HFF-Myc (cell line): ENCODE measurements at regions not wholly inside any gene's neighbourhood (a gene's known extent, or its start where the extent isn't known, plus 50 kb on each side); places are given as distances from the start of the nearest gene placed in this dataset.
A peak's percentile ranks its signal among the peaks of the same experiment; 100 is the strongest.
"Not testable (repeated sequence)": the region's sequence is repeated elsewhere in the genome, so short reads cannot be mapped to it uniquely, and the experiment has no call there.

Experiments used
- DNase-seq: peaks from one replicate; pipeline ENCODE4 v3.0.0-alpha.2; 2011; ENCODE audit warnings: low read depth; ENCODE audit errors: extremely low read depth
- H3K4me3 ChIP-seq: replicated peaks from 2 replicates; pipeline ENCODE4 v1.5.1; 2011; ENCODE audit warnings: low read depth, mild to moderate bottlenecking, control low read depth, low read length
- CTCF ChIP-seq: IDR thresholded peaks from 2 replicates; pipeline ENCODE4 v1.5.1; 2012; ENCODE audit warnings: mild to moderate bottlenecking, low read depth, low read length, control low read depth; ENCODE audit errors: missing control alignments

- TF ChIP-seq CTCF: no peak
- no peak overlapping the region for H3K4me3 ChIP-seq
- DNase-seq: no peak
Measured at GRCh38 chr1:208990456-208990855, 593.1 kb upstream of the CAMK1G start.

GRCh38 chr1:208997053-208997452 lies 586.5 kb upstream of the CAMK1G start:
- H3K4me3 ChIP-seq, DNase-seq: not testable (repeated sequence)

- TF ChIP-seq CTCF: peak; percentile 55
- peak; percentile 10 for DNase-seq
- no peak overlapping the region for H3K4me3 ChIP-seq
Measured at GRCh38 chr1:208997726-208998312, 585.7 kb upstream of the CAMK1G start.

DNA sequence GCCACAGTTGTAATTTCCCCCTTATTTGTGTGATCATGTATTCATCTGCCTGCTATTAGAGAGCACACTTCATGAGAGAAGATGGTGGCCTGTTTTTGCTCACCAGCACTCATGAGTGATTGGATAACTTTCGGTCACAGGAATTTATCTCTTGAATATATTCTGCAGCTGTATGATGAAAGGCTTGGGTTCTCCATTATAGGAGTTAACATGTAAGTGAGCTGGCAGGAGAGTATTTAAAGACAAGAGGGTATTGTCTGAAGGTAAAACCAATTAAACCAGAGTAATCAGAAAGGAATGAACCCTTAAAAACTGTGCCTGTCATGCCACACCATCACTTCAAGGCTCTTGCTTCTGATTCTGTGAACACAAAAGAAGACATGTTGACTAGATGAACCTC lies 574.9 kb upstream of the CAMK1G start:
- TF ChIP-seq CTCF: no peak

GRCh38 chr1:209010475-209011230 lies 572.9 kb upstream of the CAMK1G start:
- no peak for TF ChIP-seq CTCF
- DNase-seq: no peak
- no peak overlapping the region for H3K4me3 ChIP-seq

More for the DNA sequence above, 574.9 kb upstream of the CAMK1G start:
- DNase-seq: no peak
- H3K4me3 ChIP-seq: no peak overlapping the region

GRCh38 chr1:209012443-209013196 lies 570.9 kb upstream of the CAMK1G start:
- H3K4me3 ChIP-seq: no peak overlapping the region
- no peak for TF ChIP-seq CTCF
- no peak for DNase-seq

- H3K4me3 ChIP-seq: no peak overlapping the region
- no peak for TF ChIP-seq CTCF
- no peak for DNase-seq
Measured at GRCh38 chr1:209015092-209015491, 568.4 kb upstream of the CAMK1G start.
